Right renal cortex interstitium (tissue), 3 donors: ENCODE measurements at regions not wholly inside any gene's neighbourhood (a gene's known extent, or its start where the extent isn't known, plus 50 kb on each side); places are given as distances from the start of the nearest gene placed in this dataset.
"Not testable (repeated sequence)": the region's sequence is repeated elsewhere in the genome, so short reads cannot be mapped to it uniquely, and the experiment has no call there.

Experiments
- DNase-seq, 3 donors: peaks; one replicate each; pipeline ENCODE4 v3.0.0-alpha.2; 2013; ENCODE audit warnings: low read depth in 3 of 3, low spot score in 2 of 3

DNA sequence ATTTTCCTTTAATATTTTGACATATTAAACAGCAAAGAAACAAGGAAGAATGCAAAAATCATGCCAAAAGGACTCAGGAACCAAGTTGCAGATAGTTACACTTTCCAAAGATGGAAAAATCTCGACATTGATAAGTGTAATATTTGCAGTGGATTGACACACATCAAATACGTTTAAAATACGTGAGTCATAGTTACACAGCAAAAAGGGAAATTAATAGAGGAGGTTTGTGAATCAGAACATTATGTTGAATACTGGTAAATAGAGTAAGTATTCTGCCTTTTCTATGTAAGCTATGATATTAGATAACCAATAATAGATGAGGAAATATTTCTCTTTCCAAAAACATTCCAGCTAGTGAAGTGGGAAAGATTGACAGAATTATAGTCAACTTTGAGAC is 1761.3 kb upstream of the IGFBP7 start:
- no peak for DNase-seq

DNA sequence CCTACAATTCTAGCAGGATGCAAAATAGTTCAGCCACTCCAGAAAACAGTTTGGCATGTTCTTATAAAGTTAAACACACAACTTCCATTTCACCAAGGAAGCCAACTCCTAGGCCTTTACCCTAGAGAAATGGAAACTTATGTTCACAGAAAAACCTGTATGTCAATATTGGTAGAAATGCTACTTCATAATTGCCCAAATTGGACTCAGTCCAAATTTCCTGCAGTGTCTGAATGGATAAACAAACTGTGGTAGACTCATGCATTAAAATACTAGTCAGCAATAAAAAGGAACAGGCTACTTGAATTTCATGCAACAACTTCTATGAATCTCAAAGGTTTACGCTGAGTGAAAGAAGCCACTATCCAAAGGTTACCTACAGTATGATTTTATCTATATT is 1738.8 kb upstream of the IGFBP7 start:
- no peak for DNase-seq

- no peak for DNase-seq
Measured at GRCh38 chr4:58843455-58843854, 1733.3 kb upstream of the IGFBP7 start.

DNA sequence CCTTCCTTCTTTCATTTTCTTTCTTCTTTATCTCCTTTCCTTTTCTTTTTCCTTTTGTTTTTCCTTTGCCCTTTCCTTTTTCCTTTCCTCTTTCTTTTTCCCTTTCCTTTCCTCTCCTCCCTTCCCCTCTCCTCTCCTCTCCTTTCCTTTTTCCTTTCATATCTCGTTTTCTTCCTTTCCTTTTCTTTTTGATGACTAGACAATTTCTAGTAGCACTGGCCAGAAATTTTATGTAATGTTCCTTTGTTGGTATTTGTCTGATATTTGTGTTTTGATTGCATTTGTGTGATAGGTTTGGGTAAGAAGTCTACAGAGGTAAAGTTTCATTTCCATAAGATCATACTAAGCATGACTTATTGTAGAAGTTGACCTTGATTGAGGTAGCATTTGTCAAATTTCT is 1722.9 kb upstream of the IGFBP7 start:
- no peak for DNase-seq

- DNase-seq, result no peak
Measured at GRCh38 chr4:58825278-58825677, 1715.1 kb upstream of the IGFBP7 start.

GRCh38 chr4:58818560-58818959 is 1708.4 kb upstream of the IGFBP7 start:
- not testable (repeated sequence) for DNase-seq

DNA sequence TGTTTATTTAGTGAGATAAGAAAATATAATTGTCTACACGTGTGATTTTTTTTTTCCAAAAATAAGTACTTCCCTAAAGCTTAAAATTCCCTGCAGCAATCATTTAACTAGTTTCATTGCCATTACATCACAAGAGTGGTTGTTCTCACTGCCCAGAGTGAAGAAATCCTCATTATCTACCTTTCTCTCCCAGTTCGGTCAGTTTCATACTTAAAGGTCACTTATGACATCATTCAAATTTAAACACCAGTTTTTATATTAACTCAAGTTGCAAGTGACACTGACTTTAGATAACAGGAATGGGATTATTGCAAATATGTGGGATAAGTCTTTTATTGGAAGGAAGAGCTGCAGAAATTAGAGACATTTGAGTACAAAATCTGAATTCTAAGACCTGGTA is 1699.8 kb upstream of the IGFBP7 start:
- no peak for DNase-seq

- no peak for DNase-seq
Measured at GRCh38 chr4:58809366-58809765, 1699.2 kb upstream of the IGFBP7 start.

GRCh38 chr4:58808817-58809216 is 1698.6 kb upstream of the IGFBP7 start:
- no peak for DNase-seq

DNA sequence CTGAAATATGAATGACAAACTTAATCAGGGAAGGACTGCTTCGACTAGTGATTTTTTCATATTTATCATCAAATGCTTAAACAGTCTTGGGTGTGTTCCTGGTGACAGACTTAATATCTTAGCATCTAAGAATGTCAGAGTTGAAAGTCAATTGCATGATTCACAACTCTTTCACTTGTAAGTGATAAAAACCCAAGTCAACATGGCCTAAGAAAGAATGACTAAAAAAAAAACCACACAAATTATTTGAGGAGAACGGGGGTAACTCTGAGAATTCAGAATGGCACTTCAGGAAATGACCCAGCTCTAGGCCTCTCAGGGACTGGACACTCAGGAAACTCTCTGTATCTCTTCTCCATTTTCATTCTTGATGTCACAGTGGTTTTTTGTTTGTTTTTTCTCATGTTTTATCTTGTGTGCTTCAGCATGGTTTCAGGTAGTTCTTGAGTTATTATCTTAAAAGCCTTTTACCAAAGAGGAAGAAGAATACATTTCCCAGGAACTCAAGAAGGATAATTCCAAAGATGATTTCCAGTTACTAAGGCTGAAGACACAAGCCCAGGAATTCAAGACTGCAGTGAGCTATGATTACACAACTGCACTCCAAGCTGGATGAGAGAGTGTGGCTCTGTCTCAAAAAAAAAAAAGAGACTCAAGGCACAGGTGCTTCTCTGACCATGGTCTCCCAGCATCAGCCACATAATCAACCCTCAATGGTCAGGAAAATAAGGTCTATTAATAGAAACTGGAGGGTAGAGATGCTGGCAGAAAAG is 1697.8 kb upstream of the IGFBP7 start:
- no peak for DNase-seq

GRCh38 chr4:58776627-58777026 is 1666.4 kb upstream of the IGFBP7 start:
- no peak for DNase-seq

GRCh38 chr4:58767598-58767997 is 1657.4 kb upstream of the IGFBP7 start:
- DNase-seq, result no peak

DNA sequence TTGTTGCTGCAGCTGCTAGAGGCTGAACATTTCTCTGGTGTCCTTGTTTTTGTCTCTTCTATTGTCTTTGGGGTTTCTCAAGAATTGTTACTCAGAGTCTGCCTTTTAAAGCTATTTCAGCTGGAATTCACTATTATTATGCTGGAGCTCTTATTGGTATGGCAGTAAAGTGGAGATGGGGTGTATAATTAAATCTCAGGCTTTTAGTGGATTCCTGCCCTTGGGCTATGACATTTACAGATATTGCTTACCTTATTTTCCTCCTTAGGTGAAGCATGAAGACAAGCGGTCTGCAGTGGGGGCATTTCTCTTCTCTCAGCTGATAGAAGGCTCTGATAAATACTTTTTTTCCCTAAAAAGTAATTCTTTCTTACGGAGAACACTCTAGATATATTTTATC is 1656.6 kb upstream of the IGFBP7 start:
- no peak for DNase-seq

- DNase-seq, result no peak
Measured at GRCh38 chr4:58761563-58761962, 1651.4 kb upstream of the IGFBP7 start.

DNA sequence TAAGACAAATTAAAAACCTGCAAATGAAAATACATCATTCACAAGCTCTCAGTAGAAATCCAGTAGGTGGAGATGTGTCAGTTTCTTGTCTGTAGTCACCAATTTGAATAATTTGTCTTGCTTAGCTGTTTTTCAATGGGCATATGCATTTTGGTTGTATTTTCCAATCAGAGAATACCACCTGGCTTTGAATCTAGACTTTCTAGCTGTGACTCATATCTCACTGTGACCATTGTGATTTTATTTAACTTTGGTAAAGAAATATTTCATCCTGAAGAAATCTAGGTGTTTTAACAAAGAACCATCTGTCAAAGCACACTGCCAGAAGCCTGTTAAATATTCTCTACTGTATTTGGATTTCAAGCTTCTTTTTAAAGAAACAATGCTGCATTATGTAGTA is 1650.6 kb upstream of the IGFBP7 start:
- DNase-seq, result no peak

DNA sequence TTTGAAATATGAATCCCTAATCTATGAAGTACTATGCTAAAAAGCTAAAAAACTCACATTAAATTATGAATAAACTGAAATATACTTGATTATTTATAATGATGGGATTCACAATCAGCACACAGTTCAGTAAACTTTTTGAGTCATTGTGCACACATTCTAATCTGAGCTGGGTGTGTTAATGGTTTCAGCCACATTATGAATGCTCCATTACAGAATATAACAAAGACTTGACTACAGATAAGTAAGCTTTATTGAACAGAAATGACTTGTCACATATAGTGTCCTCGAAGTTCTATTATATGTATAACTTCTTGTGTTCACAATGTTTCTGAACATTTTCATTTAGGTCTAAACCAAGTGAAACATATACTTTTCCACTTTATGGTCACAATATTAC is 1649.9 kb upstream of the IGFBP7 start:
- DNase-seq, result no peak

GRCh38 chr4:58749206-58749605 is 1639.0 kb upstream of the IGFBP7 start:
- DNase-seq, result no peak

DNA sequence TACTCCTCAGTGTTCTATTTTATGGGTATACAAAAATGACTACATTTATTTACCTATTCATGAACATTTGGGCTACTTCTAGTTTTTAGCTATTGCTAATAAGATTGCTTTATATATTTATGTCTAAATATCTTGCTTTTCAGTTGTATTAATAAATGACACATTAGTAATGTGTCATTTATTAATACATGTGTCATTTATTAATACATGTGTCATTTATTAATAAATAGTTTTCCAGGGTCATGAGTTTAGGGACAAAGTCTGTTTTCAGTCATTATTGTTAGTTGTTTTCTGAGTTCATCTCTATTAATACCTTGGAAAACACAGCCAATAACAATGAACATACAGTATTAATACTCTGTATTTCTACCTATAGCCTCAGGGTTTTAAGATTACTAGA is 1630.7 kb upstream of the IGFBP7 start:
- no peak for DNase-seq

DNA sequence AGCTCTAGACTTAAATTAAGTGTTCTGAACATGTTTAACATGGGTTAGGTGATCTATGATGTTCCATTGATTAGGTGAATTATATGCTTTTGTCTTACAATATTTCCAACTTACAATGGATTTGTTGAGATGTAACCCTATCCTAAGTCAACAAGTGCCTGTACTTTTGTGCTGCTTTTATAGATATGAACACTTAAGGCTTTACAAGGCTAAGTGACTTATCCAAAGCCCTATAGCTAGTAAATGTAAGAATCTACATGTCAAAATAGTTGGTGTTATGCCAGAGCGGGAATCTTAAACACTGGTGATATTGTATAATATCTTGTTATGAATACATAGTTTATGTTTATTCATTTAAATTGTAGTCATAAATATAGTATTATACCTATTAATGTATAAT is 1629.1 kb upstream of the IGFBP7 start:
- DNase-seq, result no peak

DNA sequence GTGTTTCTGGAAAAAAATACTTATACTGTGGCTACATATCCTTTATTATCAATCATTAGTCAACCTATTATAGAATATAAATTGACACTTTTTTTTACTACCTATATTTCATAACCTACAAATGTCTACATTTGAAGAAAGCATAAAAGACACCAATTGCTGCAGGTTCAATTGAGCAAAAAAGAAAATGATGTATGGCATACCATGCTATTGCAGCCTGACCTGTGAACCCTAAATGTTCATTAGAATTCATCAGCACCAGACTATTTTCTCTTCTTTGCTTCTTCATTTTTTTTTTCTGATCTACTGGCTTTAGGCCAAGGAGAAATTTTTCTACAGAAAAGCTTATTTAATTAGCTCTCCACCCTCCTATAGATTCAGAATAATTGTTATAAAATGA is 1628.2 kb upstream of the IGFBP7 start:
- no peak for DNase-seq

DNA sequence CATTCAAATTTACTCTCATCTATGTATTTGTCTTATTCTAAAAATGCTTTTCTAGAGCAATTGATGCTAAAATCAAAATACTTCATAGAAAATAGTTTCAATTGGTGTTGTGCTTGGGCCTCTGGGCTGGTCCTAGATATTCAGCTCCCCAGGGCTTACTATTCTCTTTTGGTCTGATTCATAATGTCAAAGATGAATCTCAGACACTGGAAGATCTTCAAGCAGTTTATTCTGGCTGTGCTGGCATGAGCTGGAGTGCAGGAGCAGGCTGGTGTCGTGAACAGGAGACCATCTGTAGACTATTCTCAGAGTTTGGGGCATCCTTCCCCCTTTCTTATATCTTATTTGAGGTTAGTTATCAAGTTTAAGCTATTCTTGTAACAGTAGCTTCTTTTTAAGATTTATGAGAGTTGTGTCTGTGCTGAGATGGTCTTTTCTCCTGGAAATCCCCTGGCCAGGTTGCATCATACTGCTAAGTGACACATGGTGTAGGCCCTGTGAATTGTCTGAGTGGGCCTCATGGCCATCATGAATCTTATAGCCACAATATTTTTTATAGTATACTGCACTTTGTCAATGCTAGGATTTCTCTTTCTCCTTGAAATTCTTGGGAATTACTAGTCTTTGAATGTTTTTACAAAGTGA is 1624.0 kb upstream of the IGFBP7 start:
- DNase-seq, result no peak

- no peak for DNase-seq
Measured at GRCh38 chr4:58732973-58733372, 1622.8 kb upstream of the IGFBP7 start.

DNA sequence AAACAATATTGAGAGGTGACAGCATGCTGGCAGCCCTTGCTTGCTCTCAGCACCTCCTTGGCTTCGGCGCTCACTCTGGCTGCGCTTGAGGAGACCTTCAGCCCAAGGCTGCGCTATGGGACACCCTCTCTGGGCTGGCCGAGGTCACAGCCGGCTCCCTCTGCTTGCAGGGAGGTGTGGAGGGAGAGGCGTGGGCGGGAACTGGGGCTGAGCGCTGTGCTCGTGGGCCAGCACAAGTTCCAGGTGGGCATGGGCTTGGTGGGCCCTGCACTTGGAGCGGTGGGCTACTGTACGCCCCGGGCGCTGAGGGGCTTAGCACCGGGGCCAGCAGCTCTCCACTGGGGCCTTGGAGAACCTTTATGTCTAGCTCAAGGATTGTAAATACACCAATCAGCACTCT is 1613.8 kb upstream of the IGFBP7 start:
- no peak for DNase-seq
